ENCODE measurements at regions not wholly inside any gene's neighbourhood (a gene's known extent, or its start where the extent isn't known, plus 50 kb on each side); places are given as distances from the start of the nearest gene placed in this dataset.

GRCh38 chr9:78592811-78593210 is 295.9 kb downstream of the PSAT1 start:
- peak; percentile 67 to 82 for DNase-seq (ENCODE audit: low read depth in 2 of 2)
- Histone ChIP-seq H3K36me3 (ENCODE audit: control insufficient read depth, insufficient read depth, low read length) (no peaks in the 10 kb centered on the region), H4K20me1 (ENCODE audit: control insufficient read depth, extremely low read depth, insufficient read depth, low read length) (no peaks in the 10 kb centered on the region), H3K4me3 (replicated peaks in 1 of 4; ENCODE audit: control extremely low read depth in 1 of 4, insufficient read depth in 1 of 4, low read depth in 3 of 4, low read length in 4 of 4) (no peak overlapping the region), H3K9ac (ENCODE audit: insufficient read depth, low read length) (no peak overlapping the region), H3K9me3 (ENCODE audit: control insufficient read depth, insufficient read depth, low read depth, low read length) (no peaks in the 10 kb centered on the region), H3K79me2 (ENCODE audit: control insufficient read depth, insufficient read depth, low read length) (no peaks in the 10 kb centered on the region), H3K27me3 (ENCODE audit: control insufficient read depth, insufficient read depth, low read length) (no peaks in the 10 kb centered on the region), H3K4me1 (ENCODE audit: control insufficient read depth, extremely low read depth, insufficient read depth, low read length) (no peaks in the 10 kb centered on the region), H3K27ac (ENCODE audit: insufficient read depth, low read length) (no peak overlapping the region), H2AFZ (ENCODE audit: low read length) (no peak overlapping the region), H3K4me2 (ENCODE audit: extremely low read depth, insufficient read depth, low read length) (no peak overlapping the region)
- no peak for TF ChIP-seq EZH2 (IDR thresholded peaks at IDR 0.05; ENCODE audit: low read length, missing control alignments)
- no peak for TF ChIP-seq CTCF (conservative IDR thresholded peaks at IDR 0.05 in 1 of 2, IDR thresholded peaks at IDR 0.05 in 1 of 2; ENCODE audit: low read depth in 1 of 2, low read length in 2 of 2)

- no peaks in the 10 kb centered on the region for H3K4me1 ChIP-seq (ENCODE audit: control insufficient read depth, extremely low read depth, insufficient read depth, low read length)
- H3K27ac ChIP-seq (ENCODE audit: insufficient read depth, low read length): no peak overlapping the region
- peak; percentile 25 to 56 for DNase-seq (ENCODE audit: low read depth in 2 of 2)
- no peaks in the 10 kb centered on the region for H3K27me3 ChIP-seq (ENCODE audit: control insufficient read depth, insufficient read depth, low read length)
- H4K20me1 ChIP-seq (ENCODE audit: control insufficient read depth, extremely low read depth, insufficient read depth, low read length): no peaks in the 10 kb centered on the region
- no peaks in the 10 kb centered on the region for H3K9me3 ChIP-seq (ENCODE audit: control insufficient read depth, insufficient read depth, low read depth, low read length)
- H3K4me2 ChIP-seq (ENCODE audit: extremely low read depth, insufficient read depth, low read length): no peak overlapping the region
- no peaks in the 10 kb centered on the region for H3K36me3 ChIP-seq (ENCODE audit: control insufficient read depth, insufficient read depth, low read length)
- TF ChIP-seq CTCF (conservative IDR thresholded peaks at IDR 0.05 in 1 of 2, IDR thresholded peaks at IDR 0.05 in 1 of 2; ENCODE audit: low read depth in 1 of 2, low read length in 2 of 2) (no peak), EZH2 (IDR thresholded peaks at IDR 0.05; ENCODE audit: low read length, missing control alignments) (no peak)
- no peak overlapping the region for H3K9ac ChIP-seq (ENCODE audit: insufficient read depth, low read length)
- no peak overlapping the region for H2AFZ ChIP-seq (ENCODE audit: low read length)
- no peak overlapping the region for H3K4me3 ChIP-seq (replicated peaks in 1 of 4; ENCODE audit: control extremely low read depth in 1 of 4, insufficient read depth in 1 of 4, low read depth in 3 of 4, low read length in 4 of 4)
- no peaks in the 10 kb centered on the region for H3K79me2 ChIP-seq (ENCODE audit: control insufficient read depth, insufficient read depth, low read length)
These were observed 298.4 kb downstream of the PSAT1 start for GRCh38 chr9:78595200-78595945.

GRCh38 chr9:78596346-78596745 is 299.4 kb downstream of the PSAT1 start:
- H3K27me3 ChIP-seq (ENCODE audit: control insufficient read depth, insufficient read depth, low read length): no peaks in the 10 kb centered on the region
- no peak overlapping the region for H3K27ac ChIP-seq (ENCODE audit: insufficient read depth, low read length)
- no peaks in the 10 kb centered on the region for H4K20me1 ChIP-seq (ENCODE audit: control insufficient read depth, extremely low read depth, insufficient read depth, low read length)
- no peak for DNase-seq (ENCODE audit: low read depth in 2 of 2)
- H3K36me3 ChIP-seq (ENCODE audit: control insufficient read depth, insufficient read depth, low read length): no peaks in the 10 kb centered on the region
- no peaks in the 10 kb centered on the region for H3K9me3 ChIP-seq (ENCODE audit: control insufficient read depth, insufficient read depth, low read depth, low read length)
- H3K4me2 ChIP-seq (ENCODE audit: extremely low read depth, insufficient read depth, low read length): no peak overlapping the region
- H2AFZ ChIP-seq (ENCODE audit: low read length): no peak overlapping the region
- no peaks in the 10 kb centered on the region for H3K79me2 ChIP-seq (ENCODE audit: control insufficient read depth, insufficient read depth, low read length)
- no peak overlapping the region for H3K4me3 ChIP-seq (replicated peaks in 1 of 4; ENCODE audit: control extremely low read depth in 1 of 4, insufficient read depth in 1 of 4, low read depth in 3 of 4, low read length in 4 of 4)
- TF ChIP-seq EZH2 (IDR thresholded peaks at IDR 0.05; ENCODE audit: low read length, missing control alignments) (no peak), CTCF (conservative IDR thresholded peaks at IDR 0.05 in 1 of 2, IDR thresholded peaks at IDR 0.05 in 1 of 2; ENCODE audit: low read depth in 1 of 2, low read length in 2 of 2) (no peak)
- H3K4me1 ChIP-seq (ENCODE audit: control insufficient read depth, extremely low read depth, insufficient read depth, low read length): no peaks in the 10 kb centered on the region
- H3K9ac ChIP-seq (ENCODE audit: insufficient read depth, low read length): no peak overlapping the region
